ENCODE measurements at regions not wholly inside any gene's neighbourhood (a gene's known extent, or its start where the extent isn't known, plus 50 kb on each side); places are given as distances from the start of the nearest gene placed in this dataset.

DNA sequence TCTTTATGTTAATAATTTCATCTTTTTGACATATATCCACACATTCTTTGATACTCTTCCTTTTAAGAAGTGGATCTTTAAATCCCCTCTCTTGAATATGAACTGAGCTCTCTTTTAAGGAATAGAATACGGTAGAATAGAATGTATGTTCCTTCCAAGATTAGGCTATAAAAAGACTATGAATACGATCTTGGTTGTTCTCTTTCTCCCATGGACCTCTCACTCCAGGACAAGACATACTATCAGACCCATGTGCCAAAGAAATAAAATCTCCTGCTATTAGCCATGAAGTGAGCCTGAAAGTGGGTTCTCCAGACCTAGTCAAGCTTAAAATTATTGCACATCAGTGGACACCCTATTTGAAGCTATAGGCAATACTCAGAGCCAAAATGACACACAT lies 392.2 kb upstream of the ANO3 start:
- TF ChIP-seq POLR2AphosphoS5 (IDR thresholded peaks at IDR 0.05; ENCODE audit: low read depth, low read length) (no peak), POLR2A (IDR thresholded peaks at IDR 0.05; ENCODE audit: low read depth, low read length) (no peak)
